HFFc6 (cell line): ENCODE measurements at regions not wholly inside any gene's neighbourhood (a gene's known extent, or its start where the extent isn't known, plus 50 kb on each side); places are given as distances from the start of the nearest gene placed in this dataset.

ENCODE experiments used
- DNase-seq: peaks from one replicate; pipeline ENCODE4 v3.0.0-alpha.2; 2018
- H3K27ac Mint-ChIP-seq: 2 replicates; pipeline ENCODE4 v1.8.0; 2020; ENCODE audit warnings: mild to moderate bottlenecking, mixed read lengths
- H3K27me3 Mint-ChIP-seq: 2 replicates; pipeline ENCODE4 v1.8.0; 2021; ENCODE audit warnings: mild to moderate bottlenecking, moderate library complexity, mixed read lengths; ENCODE audit not compliant: insufficient read depth
- H3K36me3 Mint-ChIP-seq: 2 replicates; pipeline ENCODE4 v1.8.0; 2021; ENCODE audit warnings: low read depth, mixed read lengths
- H3K4me1 Mint-ChIP-seq: 2 replicates; pipeline ENCODE4 v1.8.0; 2020; ENCODE audit warnings: low read depth, mixed read lengths
- H3K4me3 Mint-ChIP-seq: 2 replicates; pipeline ENCODE4 v1.8.0; 2020; ENCODE audit warnings: mild to moderate bottlenecking, moderate library complexity, mixed read lengths
- H3K9me3 Mint-ChIP-seq: 2 replicates; pipeline ENCODE4 v1.8.0; 2020; ENCODE audit warnings: mild to moderate bottlenecking, mixed read lengths
- TF ChIP-seq, protein P1 (sequence below): fragments of 200-600 bp; sonication (generic); IDR thresholded peaks from 2 replicates; pipeline ENCODE4 v1.5.0; 2021; ENCODE audit warnings: antibody characterized with exemption, mild to moderate bottlenecking

DNA sequence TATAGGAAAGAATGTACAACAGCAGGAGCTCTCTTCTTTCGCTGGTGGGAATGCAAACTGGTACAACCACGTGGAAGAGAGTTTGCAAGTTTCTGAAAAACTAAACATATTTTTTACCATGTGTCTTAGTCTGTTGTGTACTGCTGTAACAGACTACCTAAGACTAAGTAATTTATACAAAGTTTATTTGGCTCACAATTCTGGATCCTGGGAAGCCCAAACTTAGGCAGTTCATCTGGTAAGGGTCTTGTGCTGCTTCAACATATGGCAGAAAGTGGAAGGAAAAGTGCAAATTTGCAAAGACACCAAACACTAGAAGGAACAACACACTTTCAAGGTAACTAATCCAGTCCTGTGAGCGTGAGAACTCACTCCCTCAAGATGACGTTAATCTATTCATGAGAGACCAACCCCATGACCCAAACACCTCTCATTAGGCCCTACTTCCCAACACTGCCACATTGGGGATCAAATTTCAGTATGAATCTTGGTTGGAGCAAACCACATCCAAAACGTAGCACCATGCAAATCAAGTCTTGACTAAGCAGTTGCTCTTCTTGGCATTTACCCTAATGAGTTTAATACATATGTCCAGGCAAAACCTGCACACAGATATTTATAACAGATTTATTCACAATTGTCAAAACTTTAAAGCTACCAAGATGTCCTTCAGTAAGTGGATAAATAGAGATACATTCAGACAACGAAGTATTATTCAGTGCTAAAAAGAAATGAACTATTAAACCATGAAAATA lies 481.9 kb upstream of the FOXG1 start:
- Mint-ChIP-seq H3K4me1 (no peaks in the 10 kb centered on the region), H3K9me3 (peaks cover 17% of the 10 kb centered on the region), H3K27ac (no peak overlapping the region), H3K27me3 (no peaks in the 10 kb centered on the region), H3K4me3 (no peak overlapping the region), H3K36me3 (no peaks in the 10 kb centered on the region)
- TF ChIP-seq, protein P1, sequence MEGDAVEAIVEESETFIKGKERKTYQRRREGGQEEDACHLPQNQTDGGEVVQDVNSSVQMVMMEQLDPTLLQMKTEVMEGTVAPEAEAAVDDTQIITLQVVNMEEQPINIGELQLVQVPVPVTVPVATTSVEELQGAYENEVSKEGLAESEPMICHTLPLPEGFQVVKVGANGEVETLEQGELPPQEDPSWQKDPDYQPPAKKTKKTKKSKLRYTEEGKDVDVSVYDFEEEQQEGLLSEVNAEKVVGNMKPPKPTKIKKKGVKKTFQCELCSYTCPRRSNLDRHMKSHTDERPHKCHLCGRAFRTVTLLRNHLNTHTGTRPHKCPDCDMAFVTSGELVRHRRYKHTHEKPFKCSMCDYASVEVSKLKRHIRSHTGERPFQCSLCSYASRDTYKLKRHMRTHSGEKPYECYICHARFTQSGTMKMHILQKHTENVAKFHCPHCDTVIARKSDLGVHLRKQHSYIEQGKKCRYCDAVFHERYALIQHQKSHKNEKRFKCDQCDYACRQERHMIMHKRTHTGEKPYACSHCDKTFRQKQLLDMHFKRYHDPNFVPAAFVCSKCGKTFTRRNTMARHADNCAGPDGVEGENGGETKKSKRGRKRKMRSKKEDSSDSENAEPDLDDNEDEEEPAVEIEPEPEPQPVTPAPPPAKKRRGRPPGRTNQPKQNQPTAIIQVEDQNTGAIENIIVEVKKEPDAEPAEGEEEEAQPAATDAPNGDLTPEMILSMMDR = no peak
- DNase-seq = no peak

DNA sequence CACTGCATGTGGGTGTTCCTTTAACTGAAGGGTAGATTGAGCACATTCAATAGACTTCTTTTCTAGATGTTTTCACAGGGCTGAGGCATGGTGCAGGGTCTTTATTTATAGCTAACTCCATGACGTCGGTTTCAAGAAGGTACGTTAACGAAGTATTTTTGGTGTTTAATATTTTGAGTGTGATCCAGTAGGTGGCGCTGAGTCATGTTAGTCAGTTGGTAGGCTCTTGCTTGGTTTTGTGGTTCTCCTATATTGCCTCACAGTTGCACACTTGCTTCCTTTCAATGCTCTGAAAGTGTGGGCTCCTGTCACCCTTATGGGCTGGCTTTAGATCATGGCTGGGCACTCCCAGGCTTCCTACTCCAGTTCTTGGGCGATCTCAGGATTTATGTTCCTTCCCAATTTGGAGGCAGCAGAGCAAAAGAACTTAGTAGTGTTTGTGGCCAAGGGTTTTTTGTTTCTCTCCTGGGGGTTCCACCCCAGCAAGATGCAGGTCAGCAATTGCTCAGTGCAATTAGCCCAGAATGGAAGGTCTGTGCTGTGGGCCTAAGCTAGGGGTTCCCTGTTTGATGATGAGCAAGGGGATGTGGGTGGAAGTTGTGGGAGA lies 471.6 kb upstream of the FOXG1 start:
- Mint-ChIP-seq H3K36me3 (no peaks in the 10 kb centered on the region; the same call in 1 of the 2 replicates), H3K4me1 (no peaks in the 10 kb centered on the region), H3K27ac (no peak overlapping the region), H3K27me3 (no peaks in the 10 kb centered on the region), H3K4me3 (no peak overlapping the region), H3K9me3 (peaks cover 89% of the 10 kb centered on the region)
- no peak for DNase-seq
- TF ChIP-seq, protein P1 = no peak

DNA sequence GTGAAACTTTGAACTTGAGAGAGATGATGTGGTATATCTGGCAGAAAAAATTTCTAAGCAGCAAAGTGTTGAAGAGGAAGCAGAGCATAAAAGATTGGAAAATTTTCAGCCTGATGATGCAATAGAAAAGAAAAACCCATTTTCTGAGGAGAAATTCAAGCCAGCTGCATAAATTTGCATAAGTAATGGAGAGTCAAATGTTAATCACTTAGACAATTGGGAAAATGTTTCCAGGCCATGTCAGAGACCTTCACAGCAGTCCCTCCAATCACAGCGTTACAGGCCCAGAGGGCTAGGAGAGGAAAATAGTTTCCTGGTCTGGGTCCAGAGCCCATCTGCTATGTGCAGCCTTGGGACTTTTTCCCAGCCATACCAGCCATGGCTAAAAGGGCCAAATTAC lies 469.0 kb upstream of the FOXG1 start:
- no peak for DNase-seq
- TF ChIP-seq, protein P1 = no peak
- Mint-ChIP-seq H3K4me3 (no peak overlapping the region), H3K9me3 (peaks cover 79% of the 10 kb centered on the region), H3K4me1 (no peaks in the 10 kb centered on the region), H3K36me3 (no peaks in the 10 kb centered on the region; the same call in 1 of the 2 replicates), H3K27ac (no peak overlapping the region), H3K27me3 (no peaks in the 10 kb centered on the region)

DNA sequence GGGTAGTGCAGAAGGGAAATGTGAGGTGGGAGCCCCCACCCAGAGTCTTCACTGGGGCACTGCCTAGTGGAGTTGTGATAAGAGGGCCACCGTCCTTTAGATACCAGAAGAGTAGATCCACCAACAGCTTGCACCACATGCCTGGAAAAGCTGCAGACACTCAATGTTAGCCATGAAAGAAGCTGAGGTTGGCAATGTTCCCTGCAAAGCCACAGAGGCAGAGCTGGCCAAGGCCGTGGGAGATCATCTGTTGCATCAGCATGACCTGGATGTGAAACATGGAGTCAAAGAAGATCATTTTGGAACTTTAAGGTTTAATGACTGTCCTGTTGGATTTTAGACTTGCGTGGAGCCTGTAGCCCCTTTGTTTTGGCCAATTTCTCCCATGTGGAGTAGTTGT lies 468.4 kb upstream of the FOXG1 start:
- no peak for DNase-seq

DNA sequence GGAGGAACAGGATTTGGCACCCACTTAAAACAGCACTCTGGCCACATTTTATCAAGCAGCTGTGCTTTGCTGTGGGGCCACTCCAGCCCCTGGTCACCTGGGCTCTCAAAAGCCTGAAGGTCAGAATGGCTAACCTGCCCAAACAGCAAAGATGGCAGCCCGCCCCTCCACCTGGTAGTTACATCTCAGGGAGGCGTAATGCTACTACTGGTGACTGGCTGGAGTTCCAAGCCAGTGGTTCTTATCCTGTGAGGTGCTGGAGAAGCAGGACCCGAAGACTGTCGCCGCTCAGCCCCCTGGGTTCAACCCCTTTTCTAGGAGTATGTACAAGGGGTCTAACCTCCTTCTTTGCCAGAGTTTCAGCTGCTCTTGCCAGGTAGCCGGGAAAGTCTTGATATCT lies 467.4 kb upstream of the FOXG1 start:
- Mint-ChIP-seq H3K4me3 (no peak overlapping the region), H3K9me3 (peaks cover 73% of the 10 kb centered on the region), H3K27ac (no peak overlapping the region), H3K36me3 (peaks cover 3% of the 10 kb centered on the region; the same call in 1 of the 2 replicates), H3K4me1 (no peaks in the 10 kb centered on the region), H3K27me3 (no peaks in the 10 kb centered on the region)
- TF ChIP-seq, protein P1 = no peak
- DNase-seq = no peak

More for the DNA sequence above, 468.4 kb upstream of the FOXG1 start:
- H3K9me3 Mint-ChIP-seq = peaks cover 77% of the 10 kb centered on the region
- no peak overlapping the region for H3K27ac Mint-ChIP-seq
- no peaks in the 10 kb centered on the region for H3K4me1 Mint-ChIP-seq
- H3K4me3 Mint-ChIP-seq = no peak overlapping the region
- no peaks in the 10 kb centered on the region; the same call in 1 of the 2 replicates for H3K36me3 Mint-ChIP-seq
- no peaks in the 10 kb centered on the region for H3K27me3 Mint-ChIP-seq
- TF ChIP-seq, protein P1 = no peak
